ENCODE measurements at regions not wholly inside any gene's neighbourhood (a gene's known extent, or its start where the extent isn't known, plus 50 kb on each side); places are given as distances from the start of the nearest gene placed in this dataset.

DNA sequence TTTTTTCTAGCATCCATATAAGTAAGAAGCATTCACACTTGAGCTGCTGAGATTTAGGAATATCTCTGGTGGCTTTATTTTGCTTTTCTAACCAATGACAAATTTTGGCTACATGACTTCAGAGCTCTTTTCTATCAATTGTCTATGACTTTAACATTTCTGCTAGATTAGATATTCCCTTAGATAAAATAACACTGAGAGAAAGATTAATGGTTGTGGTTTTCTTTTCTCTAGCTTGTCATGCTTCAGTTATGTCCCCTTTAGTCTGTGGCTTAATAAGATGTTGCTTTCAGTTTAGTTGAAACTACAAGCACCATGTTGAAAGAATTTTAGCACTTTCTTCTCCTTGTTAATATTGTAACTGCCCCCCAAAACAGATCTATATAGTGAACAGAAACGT, 665.6 kb upstream of the CCDC54 start:
- TF ChIP-seq, protein P1, sequence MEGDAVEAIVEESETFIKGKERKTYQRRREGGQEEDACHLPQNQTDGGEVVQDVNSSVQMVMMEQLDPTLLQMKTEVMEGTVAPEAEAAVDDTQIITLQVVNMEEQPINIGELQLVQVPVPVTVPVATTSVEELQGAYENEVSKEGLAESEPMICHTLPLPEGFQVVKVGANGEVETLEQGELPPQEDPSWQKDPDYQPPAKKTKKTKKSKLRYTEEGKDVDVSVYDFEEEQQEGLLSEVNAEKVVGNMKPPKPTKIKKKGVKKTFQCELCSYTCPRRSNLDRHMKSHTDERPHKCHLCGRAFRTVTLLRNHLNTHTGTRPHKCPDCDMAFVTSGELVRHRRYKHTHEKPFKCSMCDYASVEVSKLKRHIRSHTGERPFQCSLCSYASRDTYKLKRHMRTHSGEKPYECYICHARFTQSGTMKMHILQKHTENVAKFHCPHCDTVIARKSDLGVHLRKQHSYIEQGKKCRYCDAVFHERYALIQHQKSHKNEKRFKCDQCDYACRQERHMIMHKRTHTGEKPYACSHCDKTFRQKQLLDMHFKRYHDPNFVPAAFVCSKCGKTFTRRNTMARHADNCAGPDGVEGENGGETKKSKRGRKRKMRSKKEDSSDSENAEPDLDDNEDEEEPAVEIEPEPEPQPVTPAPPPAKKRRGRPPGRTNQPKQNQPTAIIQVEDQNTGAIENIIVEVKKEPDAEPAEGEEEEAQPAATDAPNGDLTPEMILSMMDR (IDR thresholded peaks at IDR 0.05) = no peak
- no peak for TF ChIP-seq EZH2phosphoT487 (IDR thresholded peaks at IDR 0.05)
- no peak for TF ChIP-seq EZH2 (IDR thresholded peaks at IDR 0.05)

All from neural progenitor cell (in vitro differentiated cells).